ENCODE measurements at regions not wholly inside any gene's neighbourhood (a gene's known extent, or its start where the extent isn't known, plus 50 kb on each side); places are given as distances from the start of the nearest gene placed in this dataset.

- H3K9me3 ChIP-seq (ENCODE audit: control insufficient read depth, insufficient read depth, low read depth, low read length), result no peaks in the 10 kb centered on the region
- H3K4me3 ChIP-seq (replicated peaks in 1 of 4; ENCODE audit: control extremely low read depth in 1 of 4, insufficient read depth in 1 of 4, low read depth in 3 of 4, low read length in 4 of 4), result no peak overlapping the region
- H4K20me1 ChIP-seq (ENCODE audit: control insufficient read depth, extremely low read depth, insufficient read depth, low read length), result no peaks in the 10 kb centered on the region
- H3K4me2 ChIP-seq (ENCODE audit: extremely low read depth, insufficient read depth, low read length), result no peak overlapping the region
- no peaks in the 10 kb centered on the region for H3K4me1 ChIP-seq (ENCODE audit: control insufficient read depth, extremely low read depth, insufficient read depth, low read length)
- no peaks in the 10 kb centered on the region for H3K79me2 ChIP-seq (ENCODE audit: control insufficient read depth, insufficient read depth, low read length)
- H3K36me3 ChIP-seq (ENCODE audit: control insufficient read depth, insufficient read depth, low read length), result no peaks in the 10 kb centered on the region
- no peak for TF ChIP-seq EZH2 (IDR thresholded peaks at IDR 0.05; ENCODE audit: low read length, missing control alignments)
- TF ChIP-seq, protein P1, sequence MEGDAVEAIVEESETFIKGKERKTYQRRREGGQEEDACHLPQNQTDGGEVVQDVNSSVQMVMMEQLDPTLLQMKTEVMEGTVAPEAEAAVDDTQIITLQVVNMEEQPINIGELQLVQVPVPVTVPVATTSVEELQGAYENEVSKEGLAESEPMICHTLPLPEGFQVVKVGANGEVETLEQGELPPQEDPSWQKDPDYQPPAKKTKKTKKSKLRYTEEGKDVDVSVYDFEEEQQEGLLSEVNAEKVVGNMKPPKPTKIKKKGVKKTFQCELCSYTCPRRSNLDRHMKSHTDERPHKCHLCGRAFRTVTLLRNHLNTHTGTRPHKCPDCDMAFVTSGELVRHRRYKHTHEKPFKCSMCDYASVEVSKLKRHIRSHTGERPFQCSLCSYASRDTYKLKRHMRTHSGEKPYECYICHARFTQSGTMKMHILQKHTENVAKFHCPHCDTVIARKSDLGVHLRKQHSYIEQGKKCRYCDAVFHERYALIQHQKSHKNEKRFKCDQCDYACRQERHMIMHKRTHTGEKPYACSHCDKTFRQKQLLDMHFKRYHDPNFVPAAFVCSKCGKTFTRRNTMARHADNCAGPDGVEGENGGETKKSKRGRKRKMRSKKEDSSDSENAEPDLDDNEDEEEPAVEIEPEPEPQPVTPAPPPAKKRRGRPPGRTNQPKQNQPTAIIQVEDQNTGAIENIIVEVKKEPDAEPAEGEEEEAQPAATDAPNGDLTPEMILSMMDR (conservative IDR thresholded peaks at IDR 0.05 in 1 of 2, IDR thresholded peaks at IDR 0.05 in 1 of 2; ENCODE audit: low read depth in 1 of 2, low read length in 2 of 2), result no peak
- DNase-seq (ENCODE audit: low read depth in 2 of 2), result no peak
- H3K27me3 ChIP-seq (ENCODE audit: control insufficient read depth, insufficient read depth, low read length), result no peaks in the 10 kb centered on the region
- no peak overlapping the region for H2AFZ ChIP-seq (ENCODE audit: low read length)
- H3K9ac ChIP-seq (ENCODE audit: insufficient read depth, low read length), result no peak overlapping the region
- H3K27ac ChIP-seq (ENCODE audit: insufficient read depth, low read length), result no peak overlapping the region
Observed at GRCh38 chr11:25943031-25943430, 388.9 kb upstream of the ANO3 start.

- Histone ChIP-seq H3K4me1 (ENCODE audit: control insufficient read depth, extremely low read depth, insufficient read depth, low read length) (no peaks in the 10 kb centered on the region), H3K4me2 (ENCODE audit: extremely low read depth, insufficient read depth, low read length) (no peak overlapping the region), H3K27me3 (ENCODE audit: control insufficient read depth, insufficient read depth, low read length) (no peaks in the 10 kb centered on the region), H3K79me2 (ENCODE audit: control insufficient read depth, insufficient read depth, low read length) (no peaks in the 10 kb centered on the region), H3K36me3 (ENCODE audit: control insufficient read depth, insufficient read depth, low read length) (no peaks in the 10 kb centered on the region), H2AFZ (ENCODE audit: low read length) (no peak overlapping the region), H3K9ac (ENCODE audit: insufficient read depth, low read length) (no peak overlapping the region), H3K9me3 (ENCODE audit: control insufficient read depth, insufficient read depth, low read depth, low read length) (no peaks in the 10 kb centered on the region), H3K4me3 (replicated peaks in 1 of 4; ENCODE audit: control extremely low read depth in 1 of 4, insufficient read depth in 1 of 4, low read depth in 3 of 4, low read length in 4 of 4) (no peak overlapping the region), H4K20me1 (ENCODE audit: control insufficient read depth, extremely low read depth, insufficient read depth, low read length) (no peaks in the 10 kb centered on the region), H3K27ac (ENCODE audit: insufficient read depth, low read length) (no peak overlapping the region)
- no peak for DNase-seq (ENCODE audit: low read depth in 2 of 2)
- TF ChIP-seq, protein P1 (conservative IDR thresholded peaks at IDR 0.05 in 1 of 2, IDR thresholded peaks at IDR 0.05 in 1 of 2; ENCODE audit: low read depth in 1 of 2, low read length in 2 of 2), result no peak
- no peak for TF ChIP-seq EZH2 (IDR thresholded peaks at IDR 0.05; ENCODE audit: low read length, missing control alignments)
Observed at GRCh38 chr11:25943777-25944661, 387.9 kb upstream of the ANO3 start.

DNA sequence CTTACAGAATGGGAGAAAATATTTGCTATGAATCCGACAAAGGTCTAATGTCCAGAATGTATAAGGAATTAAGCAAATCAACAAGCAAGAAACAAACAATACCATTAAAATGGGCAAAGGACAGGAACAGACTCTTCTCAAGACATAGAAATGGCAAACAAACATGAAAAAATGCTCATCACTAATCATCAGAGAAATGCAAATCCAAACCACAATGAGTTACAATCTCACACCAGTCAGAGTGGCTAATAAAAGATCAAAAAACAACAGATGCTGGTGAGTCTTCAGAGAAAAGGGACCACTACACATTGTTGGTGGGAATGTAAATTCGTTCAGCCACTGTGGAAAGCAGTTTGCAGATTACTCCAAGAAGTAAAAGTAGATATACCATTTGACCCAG, 382.0 kb upstream of the ANO3 start:
- no peak for DNase-seq (ENCODE audit: low read depth in 2 of 2)
- no peak overlapping the region for H3K4me3 ChIP-seq (replicated peaks in 1 of 4; ENCODE audit: control extremely low read depth in 1 of 4, insufficient read depth in 1 of 4, low read depth in 3 of 4, low read length in 4 of 4)
- no peak overlapping the region for H3K9ac ChIP-seq (ENCODE audit: insufficient read depth, low read length)
- no peaks in the 10 kb centered on the region for H3K4me1 ChIP-seq (ENCODE audit: control insufficient read depth, extremely low read depth, insufficient read depth, low read length)
- no peaks in the 10 kb centered on the region for H3K9me3 ChIP-seq (ENCODE audit: control insufficient read depth, insufficient read depth, low read depth, low read length)
- H3K4me2 ChIP-seq (ENCODE audit: extremely low read depth, insufficient read depth, low read length), result no peak overlapping the region
- H3K79me2 ChIP-seq (ENCODE audit: control insufficient read depth, insufficient read depth, low read length), result no peaks in the 10 kb centered on the region
- no peaks in the 10 kb centered on the region for H4K20me1 ChIP-seq (ENCODE audit: control insufficient read depth, extremely low read depth, insufficient read depth, low read length)
- no peak overlapping the region for H3K27ac ChIP-seq (ENCODE audit: insufficient read depth, low read length)
- H3K36me3 ChIP-seq (ENCODE audit: control insufficient read depth, insufficient read depth, low read length), result no peaks in the 10 kb centered on the region
- TF ChIP-seq, protein P1 (conservative IDR thresholded peaks at IDR 0.05 in 1 of 2, IDR thresholded peaks at IDR 0.05 in 1 of 2; ENCODE audit: low read depth in 1 of 2, low read length in 2 of 2), result no peak
- no peak for TF ChIP-seq EZH2 (IDR thresholded peaks at IDR 0.05; ENCODE audit: low read length, missing control alignments)
- no peaks in the 10 kb centered on the region for H3K27me3 ChIP-seq (ENCODE audit: control insufficient read depth, insufficient read depth, low read length)
- H2AFZ ChIP-seq (ENCODE audit: low read length), result no peak overlapping the region

Data from fibroblast of lung (primary cell).